Amygdala (tissue), 56 donors: ENCODE measurements at regions not wholly inside any gene's neighbourhood (a gene's known extent, or its start where the extent isn't known, plus 50 kb on each side); places are given as distances from the start of the nearest gene placed in this dataset.

Source experiments
- DNase-seq, 56 donors: peaks; one replicate each; lab custom pipeline; 2025; lab: John Stamatoyannopoulos, UW

GRCh38 chr1:118254491-118255425 is 69.7 kb upstream of the SPAG17 start:
- DNase-seq = no peak

DNA sequence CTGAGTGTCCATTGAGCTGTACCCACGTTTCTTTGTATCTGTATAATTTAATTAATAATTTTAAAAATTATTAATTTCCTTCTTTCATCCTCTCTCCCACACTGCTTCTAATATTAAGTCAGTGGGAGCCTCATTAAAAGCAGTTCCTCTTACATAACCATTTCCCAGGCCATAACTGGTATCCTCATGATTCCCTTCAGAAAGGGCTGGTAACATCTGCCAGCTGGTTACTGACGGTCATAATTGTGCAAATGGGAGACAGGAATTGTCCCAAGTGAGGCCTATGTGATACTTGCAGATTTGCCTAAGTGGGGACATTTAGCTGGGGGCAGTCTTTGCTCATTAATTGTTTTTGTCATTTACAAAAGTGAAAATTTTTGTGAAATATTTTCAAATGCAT is 69.0 kb upstream of the SPAG17 start:
- no peak for DNase-seq

DNA sequence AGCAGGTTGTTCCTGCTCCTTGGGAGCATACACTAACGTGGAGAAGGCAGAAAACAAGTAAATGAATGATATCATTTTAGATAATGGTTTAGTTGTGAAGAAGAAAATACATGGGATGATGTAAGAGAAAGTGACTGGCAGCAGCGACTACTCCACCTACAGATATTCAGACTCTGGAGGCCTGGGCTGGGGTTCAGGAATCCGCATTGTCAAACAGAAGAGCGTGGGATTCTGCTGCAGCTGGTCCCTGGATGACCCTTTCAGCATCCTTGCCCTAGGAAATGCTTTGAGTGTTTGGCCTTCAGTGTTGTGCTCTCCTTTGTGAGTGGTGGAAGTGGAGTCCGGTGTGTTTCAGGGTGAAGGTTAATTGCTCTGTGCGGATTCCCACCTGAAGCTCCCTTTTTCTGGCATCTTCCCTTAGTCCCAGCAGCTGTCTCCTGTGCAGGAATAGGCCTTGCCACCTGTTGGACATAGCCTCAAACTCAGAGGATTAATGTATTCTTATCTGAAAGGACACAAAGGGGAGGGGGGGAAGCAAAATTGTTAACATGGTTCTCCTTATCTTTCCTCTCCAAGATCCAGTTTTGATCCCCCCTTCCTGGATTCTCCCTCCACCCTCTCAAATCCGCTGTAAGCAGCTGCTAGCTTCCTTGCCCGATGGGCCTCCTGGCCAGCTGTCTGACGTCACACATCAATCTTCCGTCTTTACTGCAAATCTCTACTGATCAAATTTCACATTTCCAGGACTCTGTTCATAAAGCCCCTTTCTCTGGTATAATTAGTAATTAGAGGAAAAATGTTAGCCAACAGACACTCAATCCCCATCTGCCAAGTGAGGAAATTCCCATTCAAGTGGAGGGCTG is 68.3 kb upstream of the SPAG17 start:
- DNase-seq = no peak

GRCh38 chr1:118252624-118253023 is 67.6 kb upstream of the SPAG17 start:
- no peak for DNase-seq

DNA sequence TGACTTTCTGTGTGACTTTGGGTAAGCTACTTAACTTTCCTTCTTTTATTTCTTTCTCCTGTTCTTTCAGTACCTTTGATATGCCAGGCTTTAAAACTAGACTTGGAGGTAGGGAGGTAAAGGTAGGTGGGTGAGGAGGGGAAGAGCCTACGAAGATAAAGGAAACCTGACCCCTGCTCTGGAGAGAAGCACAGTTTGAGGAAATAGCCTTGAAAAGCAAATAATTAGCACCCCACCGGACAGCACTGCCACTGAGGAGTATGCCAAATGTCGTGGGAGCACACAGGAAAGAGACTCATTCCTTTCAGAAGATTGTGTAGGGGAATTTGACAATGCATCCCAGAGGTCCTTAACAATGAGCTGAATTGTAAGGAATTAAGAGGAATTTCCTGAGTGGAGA is 65.2 kb upstream of the SPAG17 start:
- DNase-seq = no peak

DNA sequence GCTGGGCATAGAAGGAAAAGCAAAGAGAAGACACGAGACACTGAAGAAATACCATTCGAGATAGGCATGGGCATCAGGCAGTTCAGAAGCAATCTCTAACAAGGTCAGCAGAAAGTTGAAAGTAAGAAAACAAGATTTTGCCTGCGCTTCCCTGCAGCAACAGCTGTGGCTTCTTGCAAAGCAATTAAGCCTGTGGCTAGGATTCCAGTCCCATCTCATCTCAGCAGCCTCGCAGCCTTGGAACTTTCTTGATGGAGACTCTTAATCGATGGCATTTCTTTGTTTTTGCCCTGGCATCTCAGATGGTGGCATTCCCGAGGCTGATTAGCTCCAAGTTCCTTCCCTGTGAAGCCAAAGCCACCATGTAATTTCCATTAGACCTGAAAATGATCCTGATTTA is 64.6 kb upstream of the SPAG17 start:
- DNase-seq = no peak

- no peak for DNase-seq
Measured at GRCh38 chr1:118247593-118247992, 62.6 kb upstream of the SPAG17 start.

- DNase-seq = no peak
Measured at GRCh38 chr1:118246646-118247045, 61.6 kb upstream of the SPAG17 start.

DNA sequence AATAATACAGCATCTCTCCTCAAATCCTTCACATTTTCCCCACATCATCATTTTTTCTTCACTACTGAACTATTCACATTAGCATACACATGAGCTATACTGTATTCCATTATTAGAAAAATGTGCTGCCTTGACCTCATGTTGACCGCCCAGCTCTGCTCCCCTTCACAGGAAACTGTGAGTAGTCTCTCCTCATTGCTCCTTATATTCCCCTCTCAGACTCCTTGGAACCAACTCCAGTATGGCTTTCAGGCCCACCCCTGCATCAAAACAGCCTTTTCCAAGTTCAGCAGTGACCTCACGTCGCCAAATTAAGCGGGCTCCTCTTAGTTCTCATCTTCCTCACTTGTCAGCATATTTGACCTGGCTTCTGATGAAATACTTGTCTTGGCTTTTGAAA is 59.2 kb upstream of the SPAG17 start:
- no peak for DNase-seq

GRCh38 chr1:118243269-118243668 is 58.2 kb upstream of the SPAG17 start:
- no peak for DNase-seq
